ENCODE measurements at regions not wholly inside any gene's neighbourhood (a gene's known extent, or its start where the extent isn't known, plus 50 kb on each side); places are given as distances from the start of the nearest gene placed in this dataset.

DNA sequence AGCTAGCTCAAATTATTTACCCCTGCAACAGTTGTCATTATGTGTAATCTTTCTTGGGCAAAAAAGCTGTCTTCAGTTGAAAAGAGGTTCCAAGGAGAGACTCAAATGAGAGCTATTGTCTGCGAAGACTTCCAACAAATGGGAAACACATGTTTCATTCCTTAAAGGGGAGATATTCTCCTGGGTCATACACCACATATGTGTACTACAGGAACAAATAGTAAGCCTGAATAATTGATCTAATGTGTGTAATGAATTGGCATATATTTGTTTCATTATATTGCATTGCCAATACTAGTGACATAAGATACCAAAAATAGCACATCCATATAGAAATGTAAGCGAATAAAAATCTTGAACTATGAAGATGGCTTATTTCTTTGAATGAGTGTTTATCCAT is 950.9 kb upstream of the NDST4 start:
- no peak for FAIRE-seq

More for the DNA sequence above, 950.9 kb upstream of the NDST4 start:
- H3K4me2 ChIP-seq (ENCODE audit: low read depth, low read length), result no peak overlapping the region
- in situ Hi-C loops (cut with HindIII; ENCODE audit: extremely low pct_ligation_motif_present, low pct_unique_long_range_greater_than_20kb), result no loop called here
- no peak overlapping the region for H3K9ac ChIP-seq (ENCODE audit: insufficient read depth, low read depth, low read length)
- POLR2A ChIA-PET, result no interaction called here
- no peaks in the 10 kb centered on the region for H3K4me1 ChIP-seq (ENCODE audit: insufficient read depth, low read length)
- intact Hi-C loops (cut with micrococcal nuclease; ENCODE audit: unreplicated experiment), result no loop called here
- WGBS (ENCODE audit: low lambda C conversion rate), result 0% methylated on average over 2 of the region's 2 CpGs
- H3K9me3 ChIP-seq (ENCODE audit: low read length), result no peaks in the 10 kb centered on the region
- H3K27ac ChIP-seq (ENCODE audit: extremely low read length, insufficient read depth, low read length), result no peak overlapping the region
- no TSS peak for BruUV-seq (replicated peaks)
- no peaks in the 10 kb centered on the region for H3K27me3 ChIP-seq (ENCODE audit: control insufficient read depth in 1 of 2, insufficient read depth in 2 of 2, low read length in 2 of 2)
- H2AFZ ChIP-seq (ENCODE audit: low read length), result no peak overlapping the region
- no peaks in the 10 kb centered on the region for H3K79me2 ChIP-seq (ENCODE audit: insufficient read depth, low read length)
- ATAC-seq (no peak), DNase-seq (ENCODE audit: low spot score) (no peak)
- H3K4me3 ChIP-seq (replicated peaks in 1 of 3; ENCODE audit: insufficient read depth in 1 of 3, low read depth in 2 of 3, low read length in 3 of 3), result no peak overlapping the region
- no peak for TF ChIP-seq TERF1 (CRISPR knock-in tag; IDR thresholded peaks at IDR 0.05)
- TF ChIP-seq GATAD2A (CRISPR knock-in tag; IDR thresholded peaks at IDR 0.05), result no peak
- no peak for TF ChIP-seq ZNF564 (CRISPR knock-in tag; IDR thresholded peaks at IDR 0.05)
- TF ChIP-seq RFXANK (CRISPR knock-in tag; IDR thresholded peaks at IDR 0.05), result no peak
- TF ChIP-seq SYNCRIP (IDR thresholded peaks at IDR 0.05; ENCODE audit: insufficient read depth, low read depth, low read length), result no peak
- TF ChIP-seq, protein P1, sequence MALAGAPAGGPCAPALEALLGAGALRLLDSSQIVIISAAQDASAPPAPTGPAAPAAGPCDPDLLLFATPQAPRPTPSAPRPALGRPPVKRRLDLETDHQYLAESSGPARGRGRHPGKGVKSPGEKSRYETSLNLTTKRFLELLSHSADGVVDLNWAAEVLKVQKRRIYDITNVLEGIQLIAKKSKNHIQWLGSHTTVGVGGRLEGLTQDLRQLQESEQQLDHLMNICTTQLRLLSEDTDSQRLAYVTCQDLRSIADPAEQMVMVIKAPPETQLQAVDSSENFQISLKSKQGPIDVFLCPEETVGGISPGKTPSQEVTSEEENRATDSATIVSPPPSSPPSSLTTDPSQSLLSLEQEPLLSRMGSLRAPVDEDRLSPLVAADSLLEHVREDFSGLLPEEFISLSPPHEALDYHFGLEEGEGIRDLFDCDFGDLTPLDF (CRISPR knock-in tag; IDR thresholded peaks at IDR 0.05), result no peak
- TF ChIP-seq, protein P2, sequence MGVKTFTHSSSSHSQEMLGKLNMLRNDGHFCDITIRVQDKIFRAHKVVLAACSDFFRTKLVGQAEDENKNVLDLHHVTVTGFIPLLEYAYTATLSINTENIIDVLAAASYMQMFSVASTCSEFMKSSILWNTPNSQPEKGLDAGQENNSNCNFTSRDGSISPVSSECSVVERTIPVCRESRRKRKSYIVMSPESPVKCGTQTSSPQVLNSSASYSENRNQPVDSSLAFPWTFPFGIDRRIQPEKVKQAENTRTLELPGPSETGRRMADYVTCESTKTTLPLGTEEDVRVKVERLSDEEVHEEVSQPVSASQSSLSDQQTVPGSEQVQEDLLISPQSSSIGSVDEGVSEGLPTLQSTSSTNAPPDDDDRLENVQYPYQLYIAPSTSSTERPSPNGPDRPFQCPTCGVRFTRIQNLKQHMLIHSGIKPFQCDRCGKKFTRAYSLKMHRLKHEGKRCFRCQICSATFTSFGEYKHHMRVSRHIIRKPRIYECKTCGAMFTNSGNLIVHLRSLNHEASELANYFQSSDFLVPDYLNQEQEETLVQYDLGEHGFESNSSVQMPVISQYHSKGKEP (CRISPR knock-in tag; IDR thresholded peaks at IDR 0.05), result no peak
- TF ChIP-seq CEBPB (IDR thresholded peaks at IDR 0.05; ENCODE audit: borderline replicate concordance, low read depth, low read length), result no peak
- no peaks in the 10 kb centered on the region for H3K36me3 ChIP-seq (replicated peaks in 1 of 2; ENCODE audit: control insufficient read depth in 1 of 2, insufficient read depth in 2 of 2, low read length in 2 of 2)
- no peaks in the 10 kb centered on the region for H4K20me1 ChIP-seq (ENCODE audit: insufficient read depth, low read length)
- CTCF ChIA-PET (ENCODE audit: low intra/inter-chr PET ratio, low total read pairs), result no interaction called here

Measured in HepG2 (cell line).